ENCODE measurements at regions not wholly inside any gene's neighbourhood (a gene's known extent, or its start where the extent isn't known, plus 50 kb on each side); places are given as distances from the start of the nearest gene placed in this dataset.

DNA sequence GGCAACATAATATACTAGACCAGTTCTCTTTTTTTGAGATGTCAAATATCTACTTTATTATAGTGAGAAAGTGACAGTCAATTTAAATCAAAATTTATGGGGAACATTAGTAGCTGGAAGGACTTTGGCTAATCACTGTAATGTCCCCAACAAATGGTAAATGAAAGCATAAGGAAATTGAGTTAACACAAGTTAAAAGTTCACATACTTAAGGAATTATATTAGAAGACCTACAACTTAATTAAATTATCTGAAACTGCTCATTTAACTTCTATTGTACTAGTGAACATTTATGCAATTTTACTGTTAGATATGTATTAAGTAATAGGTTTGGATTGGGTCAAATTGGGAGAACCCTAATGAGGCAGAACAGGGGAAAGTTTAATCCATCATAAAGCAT lies 160.3 kb upstream of the TENM3 start:
- TF ChIP-seq, protein P1, sequence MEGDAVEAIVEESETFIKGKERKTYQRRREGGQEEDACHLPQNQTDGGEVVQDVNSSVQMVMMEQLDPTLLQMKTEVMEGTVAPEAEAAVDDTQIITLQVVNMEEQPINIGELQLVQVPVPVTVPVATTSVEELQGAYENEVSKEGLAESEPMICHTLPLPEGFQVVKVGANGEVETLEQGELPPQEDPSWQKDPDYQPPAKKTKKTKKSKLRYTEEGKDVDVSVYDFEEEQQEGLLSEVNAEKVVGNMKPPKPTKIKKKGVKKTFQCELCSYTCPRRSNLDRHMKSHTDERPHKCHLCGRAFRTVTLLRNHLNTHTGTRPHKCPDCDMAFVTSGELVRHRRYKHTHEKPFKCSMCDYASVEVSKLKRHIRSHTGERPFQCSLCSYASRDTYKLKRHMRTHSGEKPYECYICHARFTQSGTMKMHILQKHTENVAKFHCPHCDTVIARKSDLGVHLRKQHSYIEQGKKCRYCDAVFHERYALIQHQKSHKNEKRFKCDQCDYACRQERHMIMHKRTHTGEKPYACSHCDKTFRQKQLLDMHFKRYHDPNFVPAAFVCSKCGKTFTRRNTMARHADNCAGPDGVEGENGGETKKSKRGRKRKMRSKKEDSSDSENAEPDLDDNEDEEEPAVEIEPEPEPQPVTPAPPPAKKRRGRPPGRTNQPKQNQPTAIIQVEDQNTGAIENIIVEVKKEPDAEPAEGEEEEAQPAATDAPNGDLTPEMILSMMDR (conservative IDR thresholded peaks at IDR 0.05; ENCODE audit: low read depth, low read length): no peak
- no peak overlapping the region for H3K4me3 ChIP-seq (ENCODE audit: low read depth, low read length)
- DNase-seq (ENCODE audit: low read depth): no peak

DNA sequence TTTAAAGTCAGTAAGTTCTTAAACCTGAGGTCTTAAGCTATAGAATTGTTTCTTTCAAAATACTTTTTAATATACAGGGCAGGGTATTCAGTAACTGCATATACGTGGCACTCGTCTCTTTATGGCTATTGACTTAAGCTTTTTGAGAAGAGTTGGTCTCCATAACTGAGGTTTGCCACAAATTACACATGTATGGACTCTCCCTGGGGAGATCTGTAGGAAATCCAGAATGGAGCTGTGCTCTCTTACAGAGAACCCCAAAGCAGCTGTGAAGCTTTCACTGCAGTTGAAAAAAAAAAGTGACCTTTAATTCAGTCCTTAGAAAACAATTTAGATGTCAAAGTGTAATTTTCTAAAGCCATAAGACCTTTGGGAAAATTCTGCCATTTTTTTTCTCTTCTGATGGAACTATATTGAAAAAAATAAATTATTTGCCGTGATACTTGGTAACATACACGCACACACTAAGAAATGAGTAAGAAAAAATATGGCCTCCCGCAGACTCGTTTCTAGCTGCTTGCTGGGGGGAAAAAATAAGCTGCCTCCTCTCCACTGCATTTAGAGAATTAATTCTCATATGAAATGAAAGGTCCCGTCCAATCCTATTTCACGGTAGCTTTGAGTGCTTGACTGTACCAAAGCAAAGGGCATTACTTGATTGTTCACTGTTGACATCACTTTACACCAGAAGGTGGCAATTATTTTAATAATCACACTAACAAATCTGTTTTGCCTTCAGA lies 159.4 kb upstream of the TENM3 start:
- TF ChIP-seq, protein P1 (conservative IDR thresholded peaks at IDR 0.05; ENCODE audit: low read depth, low read length): no peak
- no peak overlapping the region for H3K4me3 ChIP-seq (ENCODE audit: low read depth, low read length)
- no peak for DNase-seq (ENCODE audit: low read depth)

DNA sequence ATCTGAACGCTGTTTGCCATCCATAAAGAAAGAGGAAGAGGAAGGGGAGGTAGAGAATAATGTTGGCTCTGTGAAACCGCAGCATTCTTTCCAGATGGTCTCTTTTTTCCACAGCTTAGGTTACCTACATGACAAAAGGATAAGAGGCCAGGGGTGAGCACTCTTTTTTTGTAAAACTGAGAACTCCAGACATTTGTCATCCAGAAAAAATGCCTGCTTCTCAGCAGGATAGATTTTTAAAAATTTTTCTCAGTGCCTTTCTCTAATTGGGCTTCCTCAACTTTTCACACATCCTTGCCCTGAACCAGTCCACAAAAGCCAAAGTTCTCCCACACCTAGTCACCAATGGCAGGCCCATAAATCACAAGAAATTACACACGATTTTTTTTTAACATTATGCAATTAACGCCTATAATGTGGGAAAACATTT lies 158.1 kb upstream of the TENM3 start:
- TF ChIP-seq, protein P1 (conservative IDR thresholded peaks at IDR 0.05; ENCODE audit: low read depth, low read length): no peak
- H3K4me3 ChIP-seq (ENCODE audit: low read depth, low read length): no peak overlapping the region
- no peak for DNase-seq (ENCODE audit: low read depth)

GRCh38 chr4:182089326-182089725 lies 153.9 kb upstream of the TENM3 start:
- no peak for DNase-seq (ENCODE audit: low read depth)
- no peak overlapping the region for H3K4me3 ChIP-seq (ENCODE audit: low read depth, low read length)
- TF ChIP-seq, protein P1 (conservative IDR thresholded peaks at IDR 0.05; ENCODE audit: low read depth, low read length): peak; percentile 30

DNA sequence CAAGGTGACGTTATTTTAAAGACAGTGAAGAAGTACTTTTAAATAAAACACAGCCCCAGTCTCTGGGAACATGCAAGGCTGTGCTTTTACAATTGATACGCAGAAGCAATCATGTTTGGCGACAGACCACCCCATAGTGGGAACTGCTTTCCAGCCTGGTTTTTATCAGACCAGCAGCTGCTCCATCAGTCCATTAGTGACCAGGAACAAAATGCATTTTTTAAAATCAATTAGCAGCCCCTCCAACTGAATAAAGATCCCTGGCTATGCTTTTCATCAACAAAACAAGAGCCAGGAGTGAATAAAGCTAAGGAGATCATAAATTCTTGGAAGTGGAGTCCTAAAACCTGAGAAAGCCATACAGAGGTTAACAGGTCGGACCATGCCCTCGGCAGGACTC lies 153.0 kb upstream of the TENM3 start:
- TF ChIP-seq, protein P1 (conservative IDR thresholded peaks at IDR 0.05; ENCODE audit: low read depth, low read length): no peak
- DNase-seq (ENCODE audit: low read depth): no peak
- H3K4me3 ChIP-seq (ENCODE audit: low read depth, low read length): no peak overlapping the region

DNA sequence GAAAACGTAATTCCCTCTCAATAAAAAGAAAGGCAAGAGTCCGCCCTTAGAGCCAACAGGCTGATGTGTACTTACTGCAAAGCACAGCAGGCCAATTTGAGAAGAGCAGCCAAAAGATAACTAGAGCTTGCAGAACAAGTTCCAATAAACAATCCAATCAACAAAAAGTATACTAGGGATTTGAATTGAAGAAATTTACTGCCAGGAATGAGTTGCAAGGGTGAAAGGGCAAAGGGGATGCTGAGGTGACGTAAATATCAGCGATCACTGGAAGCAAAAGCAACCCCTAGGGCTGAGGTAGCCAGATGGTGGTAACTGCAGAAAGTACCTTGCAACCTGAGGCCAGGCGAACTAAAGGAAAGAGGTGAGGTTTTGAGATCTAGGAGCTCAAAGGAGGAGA lies 152.1 kb upstream of the TENM3 start:
- DNase-seq (ENCODE audit: low read depth): no peak
- TF ChIP-seq, protein P1 (conservative IDR thresholded peaks at IDR 0.05; ENCODE audit: low read depth, low read length): no peak
- H3K4me3 ChIP-seq (ENCODE audit: low read depth, low read length): no peak overlapping the region

GRCh38 chr4:182093431-182093831 lies 149.8 kb upstream of the TENM3 start:
- TF ChIP-seq, protein P1 (conservative IDR thresholded peaks at IDR 0.05; ENCODE audit: low read depth, low read length): no peak
- no peak overlapping the region for H3K4me3 ChIP-seq (ENCODE audit: low read depth, low read length)
- DNase-seq (ENCODE audit: low read depth): no peak

Measured in epithelial cell of proximal tubule (primary cell).